GM12891 (cell line): ENCODE measurements at regions not wholly inside any gene's neighbourhood (a gene's known extent, or its start where the extent isn't known, plus 50 kb on each side); places are given as distances from the start of the nearest gene placed in this dataset.

Experiments used
- PAX5 ChIP-seq: IDR thresholded peaks from 2 replicates; pipeline ENCODE4 v1.6.1; 2011; ENCODE audit warnings: low read length, moderate library complexity, mild to moderate bottlenecking; ENCODE audit not compliant: insufficient read depth, severe bottlenecking
- POLR2A ChIP-seq: IDR thresholded peaks from 2 replicates; pipeline ENCODE4 v1.6.1; 2011; ENCODE audit warnings: low read depth, low read length, control low read depth
- POLR2AphosphoS5 ChIP-seq: IDR thresholded peaks from 2 replicates; pipeline ENCODE4 v1.6.1; 2011; ENCODE audit warnings: low read depth, low read length, control low read depth
- POU2F2 ChIP-seq: IDR thresholded peaks from 2 replicates; pipeline ENCODE4 v1.6.1; 2011; ENCODE audit warnings: low read depth, mild to moderate bottlenecking, control low read depth, low read length, moderate library complexity
- SPI1 ChIP-seq: IDR thresholded peaks from 2 replicates; pipeline ENCODE4 v1.6.1; 2011; ENCODE audit warnings: low read depth, low read length, control low read depth
- TAF1 ChIP-seq: IDR thresholded peaks from 2 replicates; pipeline ENCODE4 v1.6.1; 2011; ENCODE audit warnings: low read depth, low read length, control low read depth

DNA sequence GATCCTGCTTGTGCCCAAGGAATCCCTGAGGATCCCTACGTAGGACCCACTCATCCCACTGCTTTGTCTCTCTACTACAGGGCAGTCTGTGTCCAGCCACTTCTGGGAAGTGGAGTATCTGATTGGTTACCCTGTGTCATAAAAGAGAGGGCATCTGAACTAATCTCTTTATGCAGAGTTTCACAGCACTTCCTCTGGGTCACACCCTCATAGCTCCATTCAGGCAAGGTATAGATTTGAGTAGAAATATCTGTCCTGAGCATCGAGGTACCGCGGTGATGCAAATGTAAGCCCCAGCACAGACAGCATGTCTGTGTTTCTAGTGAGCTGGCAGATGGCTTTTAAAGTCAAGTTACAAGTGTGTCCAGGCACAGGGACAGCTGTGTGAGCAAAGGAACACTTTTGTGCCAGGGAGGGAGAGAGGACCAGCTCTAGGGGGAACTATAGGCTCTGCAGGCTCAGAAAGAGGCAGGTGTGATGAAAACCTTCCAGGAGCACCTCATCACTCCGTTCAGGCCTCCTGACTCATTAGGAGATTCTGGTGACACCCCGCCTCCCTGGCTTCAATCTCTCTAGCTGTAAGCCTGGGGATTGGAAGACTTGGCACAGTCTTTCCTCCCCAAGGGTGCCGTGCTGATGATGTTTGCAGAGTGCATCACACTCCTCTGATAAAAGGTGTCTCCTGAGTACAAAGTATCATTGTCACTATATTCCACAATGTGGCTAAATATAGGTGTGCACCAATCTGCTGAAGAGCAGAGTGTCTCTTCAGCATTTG is 84.3 kb upstream of the UBL3 start:
- TF ChIP-seq POLR2AphosphoS5 (no peak), TAF1 (no peak), POLR2A (no peak), SPI1 (no peak), POU2F2 (no peak), PAX5 (no peak)
